ENCODE measurements at regions not wholly inside any gene's neighbourhood (a gene's known extent, or its start where the extent isn't known, plus 50 kb on each side); places are given as distances from the start of the nearest gene placed in this dataset.

- H3K9me3 Mint-ChIP-seq = peaks cover 0 to 10% of the 10 kb centered on the region in 2 experiments; a peak in 2 of 5 replicates
- Histone ChIP-seq H3T11ph (ENCODE audit: low read length) (no peak overlapping the region), H4K91ac (ENCODE audit: insufficient read length, low read depth, low read length) (no peak overlapping the region), H3K23me2 (ENCODE audit: insufficient read length, low read depth, low read length, poor library complexity, severe bottlenecking) (no peaks in the 10 kb centered on the region), H3K79me2 (ENCODE audit: insufficient read depth, low read length) (no peaks in the 10 kb centered on the region), H2BK120ac (ENCODE audit: low read depth, low read length, poor library complexity, severe bottlenecking) (no peak overlapping the region), H3K4me1 (ENCODE audit: insufficient read depth, low read length) (no peaks in the 10 kb centered on the region), H3K14ac (ENCODE audit: insufficient read depth, low read length) (no peak overlapping the region), H2AK5ac (ENCODE audit: insufficient read length, low read length) (no peak overlapping the region), H4K20me1 (ENCODE audit: control insufficient read depth, insufficient read depth, insufficient read length) (no peaks in the 10 kb centered on the region), H3K27me3 (ENCODE audit: insufficient read depth, low read length) (no peaks in the 10 kb centered on the region), H3K18ac (ENCODE audit: insufficient read length, low read depth, low read length) (no peak overlapping the region), H3K23ac (ENCODE audit: insufficient read length, low read depth, low read length) (no peak overlapping the region), H3K4me2 (ENCODE audit: insufficient read depth, insufficient read length, low read length) (no peak overlapping the region), H3K79me1 (ENCODE audit: insufficient read depth, low read depth, low read length, poor library complexity, severe bottlenecking) (no peaks in the 10 kb centered on the region), H3K4ac (ENCODE audit: low read depth, low read length) (no peak overlapping the region), H4K8ac (replicated peaks; ENCODE audit: insufficient read length, low read depth, low read length) (no peak overlapping the region), H4K5ac (ENCODE audit: insufficient read length, low read depth, low read length) (no peak overlapping the region), H2BK15ac (ENCODE audit: low read depth, low read length) (no peak overlapping the region), H2AFZ (ENCODE audit: low read length) (no peak overlapping the region), H2BK20ac (ENCODE audit: low read depth, low read length, poor library complexity, severe bottlenecking) (no peak overlapping the region), H3K56ac (ENCODE audit: insufficient read length, low read depth, low read length) (no peak overlapping the region), H2BK5ac (ENCODE audit: insufficient read length, low read length) (no peak overlapping the region), H3K9me3 (ENCODE audit: control insufficient read depth, low read depth, low read length) (no peaks in the 10 kb centered on the region), H3K9ac (ENCODE audit: extremely low read depth, insufficient read length, low read length) (no peak overlapping the region), H3K27ac (ENCODE audit: insufficient read length, low read depth, low read length) (no peak overlapping the region), H2BK12ac (ENCODE audit: insufficient read length, low read depth, low read length) (no peak overlapping the region)
- H3K4me1 Mint-ChIP-seq = no peaks in the 10 kb centered on the region
- TF ChIP-seq CTCF (conservative IDR thresholded peaks at IDR 0.05) = no peak
- H3K4me3 Mint-ChIP-seq = no peak overlapping the region
- no peak overlapping the region for H3K27ac Mint-ChIP-seq
- no peak for DNase-seq
- no peaks in the 10 kb centered on the region for H3K36me3 Mint-ChIP-seq (ENCODE audit: insufficient read depth in 1 of 3, low read depth in 3 of 3)
- H3K27me3 Mint-ChIP-seq (ENCODE audit: low read depth) = no peaks in the 10 kb centered on the region; the same call in 1 of the 2 replicates
- no CpG with 5 or more reads among the region's 2 CpGs for WGBS (ENCODE audit: extremely low coverage, insufficient read length, low lambda C conversion rate)
Measured at GRCh38 chr4:62670514-62670913, 1470.4 kb downstream of the ADGRL3 start.

Measured in H9 (cell line).